SK-N-SH treated with all-trans-retinoic acid at 6 μM for 48 hours (cell line): ENCODE measurements at regions not wholly inside any gene's neighbourhood (a gene's known extent, or its start where the extent isn't known, plus 50 kb on each side); places are given as distances from the start of the nearest gene placed in this dataset.

ENCODE experiments used
- ARNTL ChIP-seq: fragments of 450-650 bp; formaldehyde crosslinking; IDR thresholded peaks from 2 replicates; pipeline ENCODE4 v1.5.0; 2020; ENCODE audit warnings: low read depth, mild to moderate bottlenecking, moderate library complexity, borderline replicate concordance
- PPARA ChIP-seq: fragments of 250-450 bp; sonication (Bioruptor Pico); IDR thresholded peaks from 2 replicates; pipeline ENCODE4 v1.5.0; 2020; ENCODE audit warnings: mild to moderate bottlenecking, borderline replicate concordance

DNA sequence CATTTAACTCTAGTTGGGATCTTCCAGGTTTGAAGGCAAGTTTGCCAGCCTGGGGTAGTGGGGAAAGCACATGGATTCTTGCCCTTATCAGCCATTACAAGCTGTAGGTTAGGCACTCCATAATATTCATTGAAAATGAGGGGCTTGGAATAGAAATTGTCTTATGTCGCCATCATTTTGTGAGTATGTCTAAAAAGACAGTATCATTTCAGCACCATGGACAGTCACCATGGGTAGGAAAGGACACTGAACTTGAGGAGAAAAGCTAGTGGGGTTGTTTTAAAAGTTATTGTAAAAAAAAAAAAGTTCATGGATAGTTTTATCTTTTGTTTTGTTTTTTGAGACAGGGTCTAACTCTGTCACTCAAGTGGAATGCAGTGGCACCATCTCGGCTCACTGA, 356.1 kb downstream of the HNRNPD start:
- TF ChIP-seq PPARA: no peak
- TF ChIP-seq ARNTL (CRISPR knock-in tag): no peak
